HEK293 (cell line): ENCODE measurements at regions not wholly inside any gene's neighbourhood (a gene's known extent, or its start where the extent isn't known, plus 50 kb on each side); places are given as distances from the start of the nearest gene placed in this dataset.

Experiments
- CTCF ChIA-PET: fragments of 350-600 bp; formaldehyde crosslinking; extraction: SDS; loops from one replicate; lab custom pipeline; 2021; ENCODE audit warnings: antibody characterized with exemption; lab: Yijun Ruan, JAX
- POLR2A ChIA-PET: fragments of 300-600 bp; formaldehyde crosslinking; extraction: SDS; loops from one replicate; lab custom pipeline; 2020; ENCODE audit warnings: antibody characterized with exemption, inconsistent platforms; lab: Yijun Ruan, JAX
- H3K27ac ChIP-seq: fragments of 200-500 bp; sonication (Bioruptor generic); 2 replicates; pipeline ENCODE4 v1.5.1; 2014; ENCODE audit warnings: low read depth, low read length, control low read depth, inconsistent platforms; ENCODE audit errors: extremely low read depth
- H3K36me3 ChIP-seq, 2 experiments: fragments of 200-500 bp in 1 of 2; sonication (Bioruptor generic) in 1 of 2; 1 replicate in 1 of 2; 2 replicates in 1 of 2; pipeline ENCODE4 v1.5.1; 2014 to 2017; ENCODE audit warnings: inconsistent platforms in 2 of 2, low read length in 2 of 2; ENCODE audit not compliant: control insufficient read depth in 2 of 2, insufficient read depth in 1 of 2
- H3K4me1 ChIP-seq: fragments of 200-500 bp; sonication (Bioruptor generic); 2 replicates; pipeline ENCODE4 v1.5.1; 2014; ENCODE audit warnings: mild to moderate bottlenecking, low read length, inconsistent platforms; ENCODE audit not compliant: control insufficient read depth, insufficient read depth
- H3K4me3 ChIP-seq: 2 replicates; pipeline ENCODE4 v1.5.1; 2011; ENCODE audit warnings: low read depth, mild to moderate bottlenecking, control low read depth, low read length, moderate library complexity
- H3K9me3 ChIP-seq: fragments of 200-500 bp; sonication (Bioruptor generic); 2 replicates; pipeline ENCODE4 v1.5.1; 2014; ENCODE audit warnings: low read depth, low read length, inconsistent platforms; ENCODE audit not compliant: control insufficient read depth, insufficient read depth
- ELK4 ChIP-seq: IDR thresholded peaks from 2 replicates; pipeline ENCODE4 v1.6.1; 2011; ENCODE audit warnings: mild to moderate bottlenecking, low read depth, low read length, borderline replicate concordance
- KLF17 ChIP-seq: fragments of 450-650 bp; formaldehyde crosslinking; IDR thresholded peaks from 2 replicates; pipeline ENCODE4 v1.5.1; 2016; ENCODE audit warnings: missing biosample characterization, missing genetic modification characterization
- TSHZ1 ChIP-seq: fragments of 450-650 bp; formaldehyde crosslinking; IDR thresholded peaks from 2 replicates; pipeline ENCODE4 v1.5.1; 2016; ENCODE audit warnings: missing biosample characterization, missing genetic modification characterization, borderline replicate concordance
- YY1 ChIP-seq: fragments of 450-650 bp; formaldehyde crosslinking; IDR thresholded peaks from 2 replicates; pipeline ENCODE4 v1.5.1; 2018; ENCODE audit warnings: missing biosample characterization, missing genetic modification characterization
- ZBTB1 ChIP-seq: fragments of 450-650 bp; formaldehyde crosslinking; IDR thresholded peaks from 2 replicates; pipeline ENCODE4 v1.5.1; 2016; ENCODE audit warnings: missing biosample characterization, missing genetic modification characterization
- ZBTB8A ChIP-seq: fragments of 450-650 bp; formaldehyde crosslinking; IDR thresholded peaks from 2 replicates; pipeline ENCODE4 v1.5.1; 2016; ENCODE audit warnings: missing biosample characterization, missing genetic modification characterization
- ZNF132 ChIP-seq: fragments of 450-650 bp; formaldehyde crosslinking; IDR thresholded peaks from 2 replicates; pipeline ENCODE4 v1.5.1; 2017; ENCODE audit warnings: missing biosample characterization, missing genetic modification characterization, borderline replicate concordance
- ZNF140 ChIP-seq: fragments of 450-650 bp; formaldehyde crosslinking; IDR thresholded peaks from 2 replicates; pipeline ENCODE4 v1.5.1; 2016; ENCODE audit warnings: missing biosample characterization, missing genetic modification characterization
- ZNF175 ChIP-seq: fragments of 450-650 bp; formaldehyde crosslinking; IDR thresholded peaks from 2 replicates; pipeline ENCODE4 v1.5.1; 2016; ENCODE audit warnings: missing biosample characterization, missing genetic modification characterization
- ZNF18 ChIP-seq: fragments of 450-650 bp; formaldehyde crosslinking; IDR thresholded peaks from 2 replicates; pipeline ENCODE4 v1.5.1; 2016; ENCODE audit warnings: missing biosample characterization, missing genetic modification characterization
- ZNF266 ChIP-seq: fragments of 450-650 bp; formaldehyde crosslinking; IDR thresholded peaks from 2 replicates; pipeline ENCODE4 v1.5.1; 2016; ENCODE audit warnings: missing biosample characterization, missing genetic modification characterization, low read depth
- ZNF37A ChIP-seq: fragments of 450-650 bp; IDR thresholded peaks from 2 replicates; pipeline ENCODE4 v1.5.1; 2018; ENCODE audit warnings: missing biosample characterization, missing genetic modification characterization
- ZNF548 ChIP-seq: fragments of 450-650 bp; formaldehyde crosslinking; IDR thresholded peaks from 2 replicates; pipeline ENCODE4 v1.5.1; 2016; ENCODE audit warnings: missing biosample characterization, missing genetic modification characterization
- ZNF558 ChIP-seq: fragments of 450-650 bp; formaldehyde crosslinking; IDR thresholded peaks from 2 replicates; pipeline ENCODE4 v1.5.1; 2016; ENCODE audit warnings: missing biosample characterization, missing genetic modification characterization
- ZNF645 ChIP-seq: fragments of 450-650 bp; formaldehyde crosslinking; IDR thresholded peaks from 2 replicates; pipeline ENCODE4; 2016; ENCODE audit warnings: missing biosample characterization, missing genetic modification characterization
- ZNF664 ChIP-seq: fragments of 450-650 bp; formaldehyde crosslinking; IDR thresholded peaks from 2 replicates; pipeline ENCODE4 v1.5.1; 2016; ENCODE audit warnings: missing biosample characterization, missing genetic modification characterization
- ZNF701 ChIP-seq: fragments of 450-650 bp; formaldehyde crosslinking; IDR thresholded peaks from 2 replicates; pipeline ENCODE4 v1.5.1; 2016; ENCODE audit warnings: missing biosample characterization, missing genetic modification characterization
- ZNF707 ChIP-seq: fragments of 450-650 bp; formaldehyde crosslinking; IDR thresholded peaks from 2 replicates; pipeline ENCODE4 v1.5.1; 2016; ENCODE audit warnings: missing biosample characterization, missing genetic modification characterization
- ZSCAN23 ChIP-seq: fragments of 450-650 bp; formaldehyde crosslinking; IDR thresholded peaks from 2 replicates; pipeline ENCODE4 v1.5.1; 2016; ENCODE audit warnings: missing biosample characterization, missing genetic modification characterization

GRCh38 chr5:113917997-113918396 lies 404.5 kb downstream of the YTHDC2 start (continued):
- TF ChIP-seq ZNF548 (tag by site-specific recombination) = no peak

- no peaks in the 10 kb centered on the region for H3K9me3 ChIP-seq
- no peaks in the 10 kb centered on the region for H3K36me3 ChIP-seq
- H3K4me3 ChIP-seq = no peak overlapping the region
- TF ChIP-seq ZBTB1 (tag by site-specific recombination) = no peak
- no peak for TF ChIP-seq KLF17
- TF ChIP-seq ZNF175 = no peak
- no peak for TF ChIP-seq ZNF266
- TF ChIP-seq ZNF140 = no peak
- TF ChIP-seq ZNF558 (tag by site-specific recombination) = no peak
- no peak for TF ChIP-seq ZBTB8A
- TF ChIP-seq ZNF645 (tag by site-specific recombination) = no peak
- no peaks in the 10 kb centered on the region for H3K4me1 ChIP-seq
- CTCF ChIA-PET = no interaction called here
- no peak overlapping the region for H3K27ac ChIP-seq
- POLR2A ChIA-PET = no interaction called here
Measured at GRCh38 chr5:113922343-113922742, 408.8 kb downstream of the YTHDC2 start.

- no peaks in the 10 kb centered on the region for H3K9me3 ChIP-seq
- CTCF ChIA-PET = no interaction called here
- H3K27ac ChIP-seq = no peak overlapping the region
- no peak for TF ChIP-seq ELK4
- no peak for TF ChIP-seq ZSCAN23 (tag by site-specific recombination)
- TF ChIP-seq TSHZ1 (tag by site-specific recombination) = no peak
- no peak for TF ChIP-seq ZNF701
- TF ChIP-seq ZNF707 (tag by site-specific recombination) = no peak
- POLR2A ChIA-PET = no interaction called here
- H3K4me3 ChIP-seq = no peak overlapping the region
- no peaks in the 10 kb centered on the region for H3K36me3 ChIP-seq
- H3K4me1 ChIP-seq = no peaks in the 10 kb centered on the region
Measured at GRCh38 chr5:113935453-113935852, 422.0 kb downstream of the YTHDC2 start.

GRCh38 chr5:113937301-113937700 lies 423.8 kb downstream of the YTHDC2 start:
- Histone ChIP-seq H3K36me3 (no peaks in the 10 kb centered on the region), H3K4me1 (no peaks in the 10 kb centered on the region), H3K27ac (no peak overlapping the region), H3K9me3 (no peaks in the 10 kb centered on the region), H3K4me3 (no peak overlapping the region)
- no peak for TF ChIP-seq ZNF18 (tag by site-specific recombination)
- TF ChIP-seq ZNF132 (tag by site-specific recombination) = no peak
- no peak for TF ChIP-seq ZNF37A
- no peak for TF ChIP-seq TSHZ1 (tag by site-specific recombination)
- no peak for TF ChIP-seq ZNF664
- TF ChIP-seq YY1 = no peak
- CTCF ChIA-PET = no interaction called here
- POLR2A ChIA-PET = no interaction called here
